ENCODE measurements at regions not wholly inside any gene's neighbourhood (a gene's known extent, or its start where the extent isn't known, plus 50 kb on each side); places are given as distances from the start of the nearest gene placed in this dataset.

- no peak for TF ChIP-seq ZBTB7A (IDR thresholded peaks at IDR 0.05; ENCODE audit: borderline replicate concordance, control insufficient read depth, low read depth, low read length)
- no peak for TF ChIP-seq ZNF512 (tag; IDR thresholded peaks at IDR 0.05)
- no peak for TF ChIP-seq TAL1 (IDR thresholded peaks at IDR 0.05)
- TF ChIP-seq TAF7 (tag; IDR thresholded peaks at IDR 0.05) = no peak
- TF ChIP-seq NR1H2 (CRISPR knock-in tag; IDR thresholded peaks at IDR 0.05) = no peak
- no peak for TF ChIP-seq ETS2 (tag; IDR thresholded peaks at IDR 0.05; ENCODE audit: borderline replicate concordance, poor library complexity, severe bottlenecking)
- no peak for TF ChIP-seq BHLHE40 (IDR thresholded peaks at IDR 0.05; ENCODE audit: low read length)
- TF ChIP-seq MYNN (IDR thresholded peaks at IDR 0.05) = no peak
- no peak for TF ChIP-seq MYNN (CRISPR knock-in tag; IDR thresholded peaks at IDR 0.05)
- TF ChIP-seq ATF4 (CRISPR knock-in tag; IDR thresholded peaks at IDR 0.05) = peak; percentile 85
- TF ChIP-seq ZNF586 (CRISPR knock-in tag; conservative IDR thresholded peaks at IDR 0.05) = no peak
- TF ChIP-seq ELK1 (CRISPR knock-in tag; IDR thresholded peaks at IDR 0.05) = no peak
- no peak for TF ChIP-seq ZKSCAN3 (CRISPR knock-in tag; IDR thresholded peaks at IDR 0.05)
- no peak for TF ChIP-seq CBX8 (IDR thresholded peaks at IDR 0.05; ENCODE audit: borderline replicate concordance, extremely low read depth, low read depth, low read length, poor library complexity, severe bottlenecking)
- TF ChIP-seq SMARCA5 (IDR thresholded peaks at IDR 0.05) = no peak
- no peak for TF ChIP-seq HLTF (IDR thresholded peaks at IDR 0.05)
- TF ChIP-seq ATF3 (IDR thresholded peaks at IDR 0.05) = peak; percentile 51; the same call in 1 of the 2 replicates
- TF ChIP-seq ATF3 (CRISPR knock-in tag; conservative IDR thresholded peaks at IDR 0.05) = no peak
- TF ChIP-seq OTX1 (CRISPR knock-in tag; IDR thresholded peaks at IDR 0.05) = no peak
- TF ChIP-seq PRPF4 (IDR thresholded peaks at IDR 0.05; ENCODE audit: insufficient read depth, low read depth, low read length, poor library complexity, severe bottlenecking) = no peak
- no peak for TF ChIP-seq CTCFL (IDR thresholded peaks at IDR 0.05; ENCODE audit: borderline replicate concordance, insufficient read depth, low read depth, low read length, poor library complexity, severe bottlenecking)
- no peak for TF ChIP-seq HDAC8 (tag; IDR thresholded peaks at IDR 0.05)
- no peak for TF ChIP-seq ETV5 (CRISPR knock-in tag; IDR thresholded peaks at IDR 0.05; ENCODE audit: low read depth)
- 0 out of 2 replicates have a peak, but pooled peaks have one; percentile 54 for TF ChIP-seq ATF7 (IDR thresholded peaks at IDR 0.05)
- TF ChIP-seq DACH1 (IDR thresholded peaks at IDR 0.05; ENCODE audit: partially characterized antibody) = no peak
These were observed 1520.7 kb upstream of the B3GALT2 start (continued) for GRCh38 chr1:194707074-194707473.

Data from K562 (cell line).